ENCODE measurements at regions not wholly inside any gene's neighbourhood (a gene's known extent, or its start where the extent isn't known, plus 50 kb on each side); places are given as distances from the start of the nearest gene placed in this dataset.

DNA sequence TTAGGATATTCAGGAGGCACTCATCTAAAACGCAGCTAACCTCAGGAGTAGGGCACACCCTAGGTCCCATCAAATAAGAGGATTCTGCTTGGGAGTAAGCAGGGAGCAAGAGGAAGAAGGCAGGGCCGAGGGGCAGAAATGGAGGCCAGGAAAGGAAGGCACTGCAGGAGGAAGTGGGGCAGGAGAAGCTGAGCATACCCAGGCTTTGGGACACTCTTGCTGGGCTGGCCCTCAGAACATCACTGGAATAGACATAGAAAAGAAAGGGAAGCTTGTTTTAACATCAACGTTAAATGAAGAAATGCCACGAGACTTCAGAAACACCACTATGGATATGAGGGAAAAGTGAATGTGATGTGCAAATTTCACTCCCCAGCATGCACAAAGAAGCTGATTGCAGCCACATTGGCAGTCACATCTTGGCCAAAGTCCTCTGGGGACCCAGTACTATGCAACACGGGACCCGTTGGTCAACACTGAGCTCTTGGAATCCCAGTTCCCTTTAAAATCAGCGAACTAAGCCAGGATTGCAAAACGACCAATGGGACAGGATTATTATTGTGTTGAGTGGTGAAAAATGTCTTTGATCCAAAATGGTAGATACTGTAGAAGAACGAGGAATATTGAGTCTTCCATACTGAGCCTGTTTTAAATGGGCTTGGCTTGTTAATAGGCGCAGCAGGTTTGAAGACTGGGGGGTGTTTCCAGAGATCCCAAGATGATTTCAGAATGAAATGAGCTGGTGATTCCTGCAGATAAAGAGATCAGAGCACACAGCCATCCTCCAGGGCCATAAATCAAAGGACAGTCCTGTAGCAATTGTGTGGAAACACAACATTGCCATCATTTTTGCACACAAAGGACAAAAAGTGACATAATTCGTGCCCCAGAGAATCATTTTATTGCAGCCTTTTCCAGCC is 152.4 kb downstream of the TOMM20 start:
- no peak for DNase-seq (ENCODE audit: low read depth in 4 of 4, low spot score in 3 of 4)

DNA sequence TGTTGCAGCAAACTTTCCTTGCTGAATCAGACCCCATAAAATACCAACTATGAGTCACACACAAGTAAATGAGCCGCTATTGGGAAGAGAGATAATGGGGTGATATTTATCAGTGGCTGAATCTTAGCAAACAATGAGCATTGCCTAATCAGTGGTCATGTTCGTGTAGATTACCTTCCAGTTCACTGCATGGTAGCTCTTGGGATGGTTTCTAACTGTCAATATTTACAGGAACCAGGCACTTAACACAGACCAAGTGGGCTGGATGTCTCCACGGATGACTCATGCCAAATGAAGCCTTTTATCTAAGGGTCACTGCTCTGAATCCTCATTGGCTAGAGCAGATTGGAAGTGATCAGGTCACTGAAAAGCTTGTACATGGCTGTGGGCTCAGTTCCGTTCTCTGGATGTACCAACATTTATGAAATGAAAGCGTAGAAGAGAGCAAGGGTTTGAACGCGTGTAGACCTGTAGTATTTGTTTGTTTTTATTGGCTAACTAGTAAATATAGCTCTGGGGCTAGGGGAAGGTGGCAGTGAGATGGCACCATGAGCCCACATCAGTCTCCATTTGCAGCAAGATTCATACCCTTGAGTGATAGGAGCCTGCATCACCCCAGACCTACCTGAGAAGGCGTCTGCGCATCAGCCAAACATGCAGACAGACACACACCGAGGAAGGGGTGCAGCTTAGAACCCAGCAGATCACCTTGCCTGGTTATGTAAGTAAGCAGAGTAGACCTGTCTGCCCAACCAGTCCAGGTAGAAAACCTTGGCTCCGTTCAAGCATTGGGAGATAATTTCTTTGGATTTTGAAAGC is 153.3 kb downstream of the TOMM20 start:
- DNase-seq (ENCODE audit: low read depth in 4 of 4, low spot score in 3 of 4), result no peak

DNA sequence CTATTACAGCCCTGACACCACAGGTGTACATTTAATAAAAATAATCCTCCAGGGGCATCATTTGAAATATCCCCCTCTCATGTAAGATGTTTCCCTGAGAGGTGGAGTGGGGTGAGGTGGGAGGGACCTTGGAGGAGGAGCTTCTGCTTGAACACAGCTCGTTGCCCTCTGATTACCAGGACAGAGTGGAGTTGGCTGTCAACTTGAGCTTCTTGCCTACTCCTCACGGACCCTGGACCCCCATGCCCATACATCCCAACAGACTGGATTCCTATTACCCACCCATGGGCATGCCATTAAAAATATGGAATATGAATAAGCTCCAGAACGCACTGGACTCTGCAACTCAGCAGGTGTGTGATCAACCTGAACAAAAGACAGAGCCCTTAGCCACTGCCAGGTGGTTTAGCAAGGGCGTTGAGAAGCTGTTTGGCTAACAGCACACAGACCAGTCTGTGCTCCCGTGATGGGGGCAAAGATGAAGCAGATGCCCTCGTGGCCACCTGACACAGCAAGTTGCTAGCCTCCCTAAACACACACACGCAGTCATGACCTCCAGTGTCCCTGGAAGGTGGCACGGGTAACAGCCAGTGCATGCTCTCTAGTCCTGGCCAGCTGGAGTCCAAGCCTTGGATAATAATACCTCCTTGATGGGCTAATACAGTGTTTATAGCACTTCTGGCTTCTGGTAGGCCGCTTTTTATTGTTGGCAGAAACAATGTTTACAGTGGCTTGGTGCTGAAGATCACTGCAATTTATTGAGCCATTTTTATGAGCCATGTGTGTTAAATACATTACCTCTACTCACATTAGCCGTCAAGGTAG is 155.0 kb downstream of the TOMM20 start:
- DNase-seq (ENCODE audit: low read depth in 4 of 4, low spot score in 3 of 4), result no peak

DNA sequence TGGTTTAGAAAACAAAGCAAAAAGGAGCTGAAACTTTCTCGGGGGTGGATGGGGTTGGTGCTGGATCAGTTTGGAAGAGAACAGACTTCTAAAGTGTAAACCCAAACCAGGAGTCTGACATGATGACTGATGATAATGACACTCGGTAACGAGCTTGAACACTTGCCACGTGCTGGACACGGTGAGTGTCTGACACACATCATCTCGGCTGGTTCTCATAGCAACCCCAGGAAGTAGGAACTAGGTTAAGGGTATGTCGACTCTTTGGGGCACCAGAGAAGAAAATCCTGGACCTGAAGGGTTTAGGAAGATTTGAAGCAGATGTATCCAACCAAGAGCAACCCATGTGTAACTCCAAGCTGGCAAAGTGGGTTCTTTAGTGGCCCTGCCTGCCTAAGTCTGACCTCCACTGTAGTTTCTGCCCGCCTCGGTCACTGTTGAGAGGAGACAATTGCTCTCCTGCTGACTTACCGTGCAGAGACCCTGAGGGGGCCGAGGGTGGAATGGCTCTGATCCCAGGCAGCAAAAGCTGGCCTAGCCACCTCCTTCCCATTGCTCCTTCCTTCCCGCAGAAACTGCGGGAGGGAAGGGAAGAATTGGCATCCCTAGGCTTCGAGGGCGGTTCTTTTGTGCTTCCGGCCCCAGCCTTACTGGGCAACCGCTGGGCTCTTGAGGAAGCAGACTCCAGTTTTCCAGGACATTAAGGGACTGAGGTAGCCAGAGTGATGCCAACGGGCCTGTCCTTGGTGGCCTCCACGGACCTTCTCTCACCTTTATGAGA is 156.0 kb downstream of the TOMM20 start:
- DNase-seq (ENCODE audit: low read depth in 4 of 4, low spot score in 3 of 4), result no peak

DNA sequence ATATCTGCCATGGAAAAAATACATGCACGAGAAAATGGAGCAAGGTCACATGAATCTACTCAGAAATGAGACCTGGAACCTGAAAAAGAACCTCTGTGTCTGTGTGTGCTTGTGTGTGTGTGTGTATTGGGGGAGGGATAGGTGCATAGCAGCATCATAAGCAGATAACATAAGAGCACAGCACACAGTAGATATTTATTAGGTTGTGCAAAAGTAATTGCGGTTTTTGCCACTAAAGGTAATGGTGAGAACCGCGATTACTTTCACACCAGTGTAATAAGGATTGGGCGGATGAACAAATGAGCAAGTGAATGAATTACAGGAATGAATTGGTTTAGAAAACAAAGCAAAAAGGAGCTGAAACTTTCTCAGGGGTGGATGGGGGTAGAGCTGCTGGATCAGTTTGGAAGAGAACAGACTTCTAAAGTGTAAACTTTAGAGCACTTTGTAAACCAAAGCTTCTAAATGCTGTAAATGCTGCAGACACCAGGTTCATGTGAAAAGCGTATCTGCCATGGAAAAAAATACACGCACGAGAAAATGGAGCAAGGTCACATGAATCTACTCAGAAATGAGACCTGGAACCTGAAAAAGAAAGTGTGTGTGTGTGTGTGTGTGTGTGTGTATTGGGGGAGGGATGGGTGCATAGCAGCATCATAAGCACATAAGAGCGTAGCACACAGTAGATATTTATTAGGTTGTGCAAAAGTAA is 156.9 kb downstream of the TOMM20 start:
- no peak for DNase-seq (ENCODE audit: low read depth in 4 of 4, low spot score in 3 of 4)

DNA sequence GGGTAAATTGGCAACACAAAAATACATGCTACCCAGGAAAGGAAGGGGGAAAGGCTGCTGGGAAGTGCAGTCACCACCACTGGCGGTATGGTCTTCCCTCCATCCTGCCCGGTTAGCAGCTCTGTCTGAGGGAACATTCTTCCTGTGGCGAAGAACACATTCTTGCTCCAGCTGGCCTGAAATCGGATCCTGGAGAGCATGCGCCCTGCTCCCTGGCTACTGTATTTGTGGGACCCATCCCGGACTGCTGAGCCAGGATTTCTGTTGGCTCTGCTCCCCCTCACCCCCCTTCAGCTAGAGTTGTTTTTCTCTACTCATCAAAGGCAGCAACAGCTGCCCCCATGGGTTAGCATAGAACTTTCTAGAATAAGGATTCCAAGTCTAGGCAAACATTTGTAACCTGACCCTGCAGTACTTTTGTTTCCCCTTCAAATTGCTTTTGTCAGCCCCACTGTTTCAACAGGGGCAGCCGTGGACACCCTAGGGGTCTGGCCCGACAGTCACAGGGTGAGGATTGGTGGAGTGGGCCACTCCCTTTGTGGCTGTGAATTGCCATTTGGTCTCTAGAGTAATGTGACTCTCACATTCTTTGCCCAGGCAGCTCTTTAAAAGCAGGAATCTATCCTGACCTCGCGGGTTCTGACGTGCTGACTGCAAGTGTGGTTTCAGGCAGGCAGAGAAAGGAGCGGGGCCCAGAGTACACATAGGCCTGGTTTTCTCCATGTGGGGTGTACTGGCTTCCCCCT is 157.7 kb downstream of the TOMM20 start:
- DNase-seq (ENCODE audit: low read depth in 4 of 4, low spot score in 3 of 4), result peak in 2 of 4 donors; percentile 77 to 81

DNA sequence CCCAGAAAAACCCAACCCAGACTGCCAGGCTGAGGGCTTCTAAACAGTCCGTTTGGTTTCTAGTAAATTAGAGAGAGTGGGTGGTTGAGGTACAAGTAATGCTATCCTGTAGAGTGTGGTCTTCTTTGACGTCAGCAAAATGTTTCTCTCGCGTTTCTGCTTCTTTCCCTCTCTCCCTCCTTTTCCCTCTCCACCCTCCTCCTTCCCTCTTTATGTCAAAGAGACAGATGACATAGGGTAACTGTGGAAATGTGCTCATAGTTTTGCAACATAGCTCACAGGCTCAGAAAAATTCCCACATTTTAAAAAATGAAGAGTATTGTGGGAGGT is 158.3 kb downstream of the TOMM20 start:
- no peak for DNase-seq (ENCODE audit: low read depth in 4 of 4, low spot score in 3 of 4)

DNA sequence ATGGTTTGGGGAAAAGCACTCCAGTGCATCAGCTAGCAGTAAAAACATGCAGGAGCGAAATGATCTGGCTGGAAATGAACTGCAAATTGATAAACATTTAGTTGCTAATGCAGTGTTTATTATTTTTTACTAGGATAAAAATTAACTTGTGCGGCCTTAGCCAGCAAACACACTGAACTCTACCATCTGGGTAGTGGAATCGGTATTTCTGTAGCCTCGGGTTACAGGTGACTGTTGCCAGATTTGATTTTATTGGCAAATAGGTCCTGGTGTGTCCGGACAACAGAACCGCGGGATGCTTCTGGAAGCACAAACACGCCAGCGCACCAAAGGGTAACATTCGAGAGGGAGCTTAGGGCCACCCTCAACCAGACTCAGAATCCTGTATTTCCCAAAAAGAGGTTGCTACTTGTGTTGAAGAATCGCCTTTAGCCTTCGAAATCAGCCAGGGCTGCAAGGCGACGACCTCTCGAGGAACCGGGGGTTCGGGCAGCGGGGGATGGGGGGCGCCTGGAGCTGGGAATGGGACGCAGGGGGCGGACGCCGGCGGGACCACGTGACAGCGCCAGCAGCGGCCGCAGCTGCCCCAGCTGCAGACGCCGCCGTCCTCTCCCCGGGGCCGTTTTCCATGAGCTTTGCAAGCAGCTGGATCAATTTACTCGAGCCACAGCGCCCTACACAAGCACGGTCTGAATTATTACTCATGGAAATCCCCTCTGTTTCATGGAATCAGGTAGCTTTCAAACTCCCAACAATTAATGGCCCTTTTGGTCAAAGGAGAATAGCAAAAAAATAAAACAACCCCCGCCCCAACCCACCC is 158.8 kb downstream of the TOMM20 start:
- no peak for DNase-seq (ENCODE audit: low read depth in 4 of 4, low spot score in 3 of 4)

DNA sequence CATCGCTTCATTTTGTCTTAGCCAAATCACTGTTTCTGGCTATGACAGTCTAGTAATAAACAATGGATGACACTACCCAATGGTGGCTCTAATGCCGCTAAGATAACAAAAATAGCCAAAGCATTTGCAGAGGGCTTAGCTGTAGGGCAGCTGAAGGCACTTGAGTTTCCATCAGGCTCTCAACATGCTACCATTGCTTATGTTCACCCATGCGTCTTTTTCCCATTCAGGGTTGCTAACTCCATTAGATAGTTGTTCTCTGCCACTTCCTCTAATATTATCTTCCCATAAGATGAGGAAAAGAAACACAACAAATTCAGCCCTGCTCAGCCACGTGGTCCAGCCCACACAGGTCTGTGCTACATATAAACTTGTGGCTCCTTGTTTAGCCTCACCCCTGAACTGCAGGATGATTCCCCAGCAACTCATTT is 159.6 kb downstream of the TOMM20 start:
- no peak for DNase-seq (ENCODE audit: low read depth in 4 of 4, low spot score in 3 of 4)

DNA sequence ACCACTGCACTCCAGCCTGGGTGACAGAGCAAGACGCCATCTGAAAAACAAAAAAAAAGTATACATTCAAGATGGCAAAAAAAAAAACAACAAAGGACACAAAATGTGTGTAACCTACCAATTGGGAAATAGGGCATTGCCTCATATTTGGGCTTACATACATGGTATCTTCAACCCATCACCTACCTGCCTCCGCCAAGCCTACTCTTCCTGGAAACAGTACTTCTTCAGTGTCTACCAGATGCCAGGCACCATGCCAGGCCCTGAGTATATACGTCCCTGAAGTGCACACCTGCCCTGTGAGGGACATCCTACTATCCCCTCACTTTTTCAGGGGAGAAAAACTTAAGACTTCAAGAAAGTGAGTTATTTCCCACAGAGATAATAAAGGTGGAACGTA is 160.2 kb downstream of the TOMM20 start:
- no peak for DNase-seq (ENCODE audit: low read depth in 4 of 4, low spot score in 3 of 4)

DNA sequence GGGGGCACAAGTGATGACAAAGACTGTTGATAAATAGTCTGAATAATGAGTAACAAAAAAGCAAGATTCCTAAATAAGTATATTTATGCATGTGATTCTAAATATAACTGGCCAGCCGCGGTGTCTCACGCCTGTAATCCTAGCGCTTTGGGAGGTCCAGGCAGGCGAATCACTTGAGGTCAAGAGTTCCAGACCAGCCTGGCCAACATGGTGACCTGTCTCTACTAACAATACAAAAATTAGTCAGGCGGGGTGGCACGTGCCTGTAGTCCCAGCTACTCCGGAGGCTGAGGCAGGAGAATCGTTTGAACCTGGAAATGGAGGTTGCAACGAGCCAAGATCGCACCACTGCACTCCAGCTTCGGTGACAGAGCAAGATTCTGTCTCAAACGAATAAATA is 161.5 kb downstream of the TOMM20 start:
- DNase-seq (ENCODE audit: low read depth in 4 of 4, low spot score in 3 of 4), result no peak

DNA sequence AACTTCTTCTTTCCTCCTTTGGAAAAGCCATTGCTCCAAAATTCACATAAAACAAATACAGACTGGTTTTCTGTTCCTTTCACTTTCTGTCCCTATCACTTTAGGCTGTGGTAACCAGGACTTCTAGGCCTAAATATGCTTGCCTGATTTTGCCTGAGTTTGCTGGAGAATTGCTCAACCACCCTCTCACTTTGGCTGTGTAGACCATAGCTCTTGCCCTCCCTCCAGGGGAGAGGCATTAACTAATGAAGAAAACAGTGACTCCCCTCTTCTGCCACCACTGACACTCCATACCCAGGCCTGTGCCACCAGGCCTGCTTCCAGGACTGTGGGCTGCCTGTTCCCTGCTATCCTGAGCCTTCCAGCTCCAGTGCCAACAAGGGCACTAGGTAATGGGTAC is 163.5 kb downstream of the TOMM20 start:
- no peak for DNase-seq (ENCODE audit: low read depth in 4 of 4, low spot score in 3 of 4)

DNA sequence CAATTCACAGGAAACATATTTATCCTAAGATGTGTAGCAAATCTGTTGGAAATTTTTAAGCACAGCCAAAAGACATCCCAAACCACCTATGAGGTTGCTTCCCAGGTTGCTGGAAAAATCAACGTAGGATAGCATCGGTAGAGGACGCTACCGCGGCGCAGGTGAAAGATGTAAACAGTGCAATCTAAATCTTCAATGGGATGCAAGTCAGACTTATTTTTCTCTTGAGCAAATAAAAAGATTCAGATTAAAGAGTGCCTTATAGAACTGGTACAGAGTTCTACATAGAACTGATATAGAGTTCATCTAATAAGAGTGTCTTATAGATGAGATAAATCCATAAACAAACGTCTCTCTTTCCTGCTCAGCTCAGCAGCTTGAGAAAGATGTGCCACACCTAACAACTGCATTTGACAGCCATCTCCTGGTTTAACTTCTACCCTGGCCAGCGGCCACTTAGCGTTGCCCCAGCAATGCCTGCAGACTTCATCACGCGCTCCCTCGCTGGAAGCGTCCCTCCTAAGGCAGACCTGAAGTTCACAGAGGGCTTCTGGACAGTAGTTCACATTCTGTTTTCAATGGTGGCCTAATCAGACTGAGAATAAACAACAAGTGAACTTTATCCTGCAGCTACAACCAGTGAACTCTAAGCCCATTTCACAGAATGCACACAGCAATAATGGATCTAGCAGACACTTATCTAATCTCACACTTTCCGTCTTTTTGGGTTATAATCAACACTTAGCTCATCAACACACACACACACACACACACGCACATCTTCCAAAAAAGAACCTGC is 164.5 kb downstream of the TOMM20 start:
- DNase-seq (ENCODE audit: low read depth in 4 of 4, low spot score in 3 of 4), result no peak

DNA sequence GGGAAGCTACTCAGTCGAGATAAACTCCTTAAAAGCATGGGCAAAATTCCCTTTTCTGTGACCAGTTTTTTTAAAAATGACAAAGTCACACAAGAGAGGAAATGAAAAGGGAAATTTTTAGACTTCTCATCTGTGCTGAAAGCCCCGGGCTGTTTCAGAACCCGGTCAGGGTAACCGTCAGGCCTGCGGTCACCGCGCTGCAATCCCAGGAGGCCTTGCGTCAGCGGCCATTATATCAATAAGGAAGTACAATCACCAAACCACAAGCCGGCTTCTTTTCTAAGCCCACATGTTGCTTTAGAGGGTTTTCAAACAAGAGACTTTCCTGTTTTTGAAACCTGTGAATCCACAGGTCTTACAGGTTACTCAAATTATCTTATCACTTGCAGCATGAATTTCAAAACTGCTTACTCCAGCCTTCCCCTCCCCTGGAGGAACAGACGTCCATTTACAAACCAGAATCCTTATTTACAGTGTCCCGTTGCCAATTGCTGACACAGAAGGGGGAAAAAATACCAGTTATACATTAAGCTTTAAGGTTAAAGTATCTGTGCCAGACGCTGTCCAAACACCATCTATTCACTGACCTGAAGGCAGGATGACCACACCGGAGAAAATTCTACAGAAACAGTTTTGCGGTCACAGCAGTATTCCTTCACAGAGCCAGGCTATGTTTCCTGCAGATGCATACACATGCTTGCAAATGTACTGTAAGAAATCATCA is 165.3 kb downstream of the TOMM20 start:
- no peak for DNase-seq (ENCODE audit: low read depth in 4 of 4, low spot score in 3 of 4)

DNA sequence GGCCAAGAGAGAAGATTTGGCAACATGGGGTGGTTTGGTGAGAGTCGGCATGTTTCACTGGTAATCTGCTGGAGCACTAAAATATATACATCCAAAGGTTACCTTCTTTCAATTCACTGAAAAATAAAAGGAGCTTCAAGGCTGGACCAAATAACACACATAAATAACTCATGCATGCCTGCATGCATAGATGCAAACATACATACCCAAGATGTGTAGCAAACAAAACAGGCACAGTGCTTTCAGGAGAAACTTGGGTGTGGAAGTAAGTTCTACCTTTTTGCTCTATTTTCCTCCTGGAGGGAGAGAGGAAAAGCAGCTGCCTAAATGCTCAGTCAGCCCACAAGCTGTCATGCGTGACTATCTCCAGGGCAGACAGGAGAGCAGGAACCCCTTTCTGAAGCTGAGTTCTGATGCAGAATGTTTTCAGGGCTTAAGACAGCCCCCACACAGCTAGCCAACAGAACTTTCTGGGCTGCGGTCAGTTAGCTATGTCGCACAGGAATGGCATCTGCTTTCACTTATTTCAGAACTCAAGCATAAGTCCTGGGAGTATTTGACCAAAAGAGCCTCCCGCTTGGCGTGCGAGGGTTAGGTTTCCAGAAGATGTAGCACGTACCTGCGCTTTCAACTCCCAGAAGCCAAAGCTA is 166.2 kb downstream of the TOMM20 start:
- no peak for DNase-seq (ENCODE audit: low read depth in 4 of 4, low spot score in 3 of 4)
